Heart right ventricle (tissue), 16 donors: ENCODE measurements at regions not wholly inside any gene's neighbourhood (a gene's known extent, or its start where the extent isn't known, plus 50 kb on each side); places are given as distances from the start of the nearest gene placed in this dataset.

ENCODE experiments used
- ATAC-seq, 8 donors: fragments of 200-7000 bp; cut with Tn5 transposase; one replicate each; pipeline ENCODE4 v1.9.1; 2020; ENCODE audit warnings: mild to moderate bottlenecking in 8 of 8, moderate library complexity in 8 of 8, moderate number of reproducible peaks in 1 of 8
- DNase-seq, 2 donors: peaks; one replicate each; pipeline ENCODE4 v3.0.0-alpha.2; 2020
- H3K27ac ChIP-seq, 10 donors: fragments of 200-600 bp; sonication (generic) in 2 of 10; one replicate each; pipeline versions ENCODE4 v1.5.0 to v1.8.0; 2020 to 2022; ENCODE audit warnings: mild to moderate bottlenecking in 3 of 10
- H3K27me3 ChIP-seq, 7 donors: fragments of 200-600 bp; one replicate each; pipeline ENCODE4 v1.8.0; 2021 to 2022; ENCODE audit warnings: mild to moderate bottlenecking in 2 of 7
- H3K36me3 ChIP-seq, 9 donors: fragments of 200-600 bp; sonication (generic) in 1 of 9; one replicate each; pipeline versions ENCODE4 v1.5.0 to v1.8.0; 2020 to 2022; ENCODE audit warnings: mild to moderate bottlenecking in 2 of 9
- H3K4me1 ChIP-seq, 9 donors: fragments of 200-600 bp; sonication (generic) in 1 of 9; one replicate each; pipeline versions ENCODE4 v1.5.0 to v1.8.0; 2020 to 2022; ENCODE audit warnings: mild to moderate bottlenecking in 4 of 9
- H3K4me3 ChIP-seq, 10 donors: fragments of 200-600 bp; sonication (generic) in 2 of 10; one replicate each; pipeline versions ENCODE4 v1.5.0 to v1.8.0; 2020 to 2022; ENCODE audit warnings: mild to moderate bottlenecking in 7 of 10, moderate library complexity in 2 of 10
- H3K9me3 ChIP-seq, 11 donors: fragments of 200-600 bp in 10 of 11; sonication (generic) in 2 of 11; one replicate each; pipeline versions ENCODE4 v1.5.0 to v1.8.0; 2013 to 2022; ENCODE audit warnings: mild to moderate bottlenecking in 2 of 11, control low read depth in 1 of 11, moderate library complexity in 1 of 11
- WGBS, 2 donors: extraction: QIAGEN DNeasy Blood & Tissue Kit; methylation state at CpG; one replicate each; pipeline ENCODE4 v1.1.7; 2013; ENCODE audit warnings: inconsistent platforms in 1 of 2; 5-methylcytosine and 5-hydroxymethylcytosine counted together
- intact Hi-C, 10 donors: fragments of 100-400 bp; cut with DNase I; formaldehyde crosslinking; loops; one replicate each; pipeline versions ENCODE4 v1.11.1 to v1.14.2; 2022
- TF ChIP-seq, protein P1 (sequence below), 9 donors: fragments of 200-600 bp; sonication (generic) in 2 of 9; IDR thresholded peaks; one replicate each; pipeline versions ENCODE4 v1.5.0 to v1.8.0; 2021 to 2022; ENCODE audit warnings: antibody characterized with exemption in 9 of 9, mild to moderate bottlenecking in 5 of 9, moderate library complexity in 1 of 9
- donor health status: Arrhythmogenic right ventricular cardiomyopathy.
- donor health status: ischemic (EF 13 %, LVEDD 7.1; RV severe dilation, severe dysfunction).
- donor health status: healthy with polysubstance abuse.
- donor health status: DM: no; HTN: yes; CAD: no.
- donor health status: DM: no; HTN: no; CAD: no.
- donor health status: ischemic (EF 25% LVEDD 6.9; RV normal size, moderate dysfunction).
- donor health status: ischemic (EF 25% LVEDD 5.7; RV mildly dilated, moderate dysfunction).
- donor health status: healthy.
- donor health status: DM: yes; HTN: yes; CAD: no.
- donor health status: Ischemic cardiomyopathy.
- donor health status: ischemic (EF 35%, LVEDD 5.7; RV mildly dilated, moderate dysfunction).
- donor health status: nonischemic (EF 11% LVEDD 7.7; RV severe dilation, severe dysfunction).
- donor health status: DM: yes; HTN: yes; CAD: no.
- donor health status: PGD.
- donor health status: ischemic (EF 29% LVEDD 5.4; RV normal size, mild dysfunction).
- donor health status: nonischemic (EF 23%, LVEDD 6.1; RV moderate dilation, normal function).

DNA sequence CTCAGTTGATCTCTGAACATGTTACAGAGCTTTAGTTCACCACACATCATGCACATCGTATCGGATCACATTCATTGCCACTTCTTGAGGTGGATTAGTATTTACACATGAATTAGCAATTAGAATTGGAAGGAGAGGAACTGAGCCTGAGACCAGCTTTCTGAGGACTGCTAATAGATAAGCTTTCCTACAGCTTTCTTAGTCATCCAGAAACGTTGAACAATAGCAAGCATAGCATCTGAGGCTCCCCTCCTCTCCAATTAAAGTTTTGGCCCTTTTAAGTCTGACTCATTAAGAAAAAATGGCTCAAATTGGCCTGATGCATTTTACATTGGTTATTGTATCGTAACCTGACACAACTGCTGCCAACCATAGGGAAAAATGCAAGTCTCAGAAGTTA, 1130.4 kb downstream of the CDH8 start:
- TF ChIP-seq, protein P1, sequence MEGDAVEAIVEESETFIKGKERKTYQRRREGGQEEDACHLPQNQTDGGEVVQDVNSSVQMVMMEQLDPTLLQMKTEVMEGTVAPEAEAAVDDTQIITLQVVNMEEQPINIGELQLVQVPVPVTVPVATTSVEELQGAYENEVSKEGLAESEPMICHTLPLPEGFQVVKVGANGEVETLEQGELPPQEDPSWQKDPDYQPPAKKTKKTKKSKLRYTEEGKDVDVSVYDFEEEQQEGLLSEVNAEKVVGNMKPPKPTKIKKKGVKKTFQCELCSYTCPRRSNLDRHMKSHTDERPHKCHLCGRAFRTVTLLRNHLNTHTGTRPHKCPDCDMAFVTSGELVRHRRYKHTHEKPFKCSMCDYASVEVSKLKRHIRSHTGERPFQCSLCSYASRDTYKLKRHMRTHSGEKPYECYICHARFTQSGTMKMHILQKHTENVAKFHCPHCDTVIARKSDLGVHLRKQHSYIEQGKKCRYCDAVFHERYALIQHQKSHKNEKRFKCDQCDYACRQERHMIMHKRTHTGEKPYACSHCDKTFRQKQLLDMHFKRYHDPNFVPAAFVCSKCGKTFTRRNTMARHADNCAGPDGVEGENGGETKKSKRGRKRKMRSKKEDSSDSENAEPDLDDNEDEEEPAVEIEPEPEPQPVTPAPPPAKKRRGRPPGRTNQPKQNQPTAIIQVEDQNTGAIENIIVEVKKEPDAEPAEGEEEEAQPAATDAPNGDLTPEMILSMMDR (IDR thresholded peaks at IDR 0.05), result no peak
- no peaks in the 10 kb centered on the region for H3K36me3 ChIP-seq
- H3K9me3 ChIP-seq, result no peaks in the 10 kb centered on the region
- ATAC-seq (no peak), DNase-seq (no peak)
- no peaks in the 10 kb centered on the region for H3K27me3 ChIP-seq
- H3K4me3 ChIP-seq, result no peak overlapping the region
- intact Hi-C loops, result no loop called here
- no peaks in the 10 kb centered on the region for H3K4me1 ChIP-seq
- 45 to 59% methylated on average over 4 of the region's 4 CpGs for WGBS, 2 donors
- no peak overlapping the region for H3K27ac ChIP-seq

DNA sequence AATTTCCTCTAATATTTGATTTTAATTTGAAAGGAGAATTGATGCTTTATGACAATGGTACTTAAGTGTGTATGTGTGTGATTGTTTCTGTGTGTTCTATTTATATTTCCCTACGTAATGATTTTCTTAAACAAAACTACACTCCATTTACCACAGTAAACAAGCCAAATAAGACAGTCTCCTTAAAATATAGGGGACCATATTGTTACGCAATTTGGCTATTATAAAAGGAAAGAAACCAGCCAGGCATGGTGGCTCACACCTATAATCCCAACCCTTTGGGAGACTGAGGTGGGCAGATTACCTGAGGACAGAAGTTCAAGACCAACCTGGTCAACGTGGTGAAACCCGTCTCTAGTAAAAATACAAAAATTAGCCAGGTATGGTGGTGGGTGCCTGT, 1134.1 kb downstream of the CDH8 start:
- H3K27ac ChIP-seq, result no peak overlapping the region
- TF ChIP-seq, protein P1 (IDR thresholded peaks at IDR 0.05), result no peak
- no peaks in the 10 kb centered on the region for H3K27me3 ChIP-seq
- ATAC-seq (no peak), DNase-seq (no peak)
- no peak overlapping the region for H3K4me3 ChIP-seq
- H3K4me1 ChIP-seq, result no peaks in the 10 kb centered on the region
- peaks cover 0 to 24% (median 4%) of the 10 kb centered on the region in 11 donors for H3K9me3 ChIP-seq
- intact Hi-C loops, result no loop called here
- 90 to 92% methylated on average over 4 of the region's 4 CpGs for WGBS, 2 donors
- no peaks in the 10 kb centered on the region for H3K36me3 ChIP-seq

DNA sequence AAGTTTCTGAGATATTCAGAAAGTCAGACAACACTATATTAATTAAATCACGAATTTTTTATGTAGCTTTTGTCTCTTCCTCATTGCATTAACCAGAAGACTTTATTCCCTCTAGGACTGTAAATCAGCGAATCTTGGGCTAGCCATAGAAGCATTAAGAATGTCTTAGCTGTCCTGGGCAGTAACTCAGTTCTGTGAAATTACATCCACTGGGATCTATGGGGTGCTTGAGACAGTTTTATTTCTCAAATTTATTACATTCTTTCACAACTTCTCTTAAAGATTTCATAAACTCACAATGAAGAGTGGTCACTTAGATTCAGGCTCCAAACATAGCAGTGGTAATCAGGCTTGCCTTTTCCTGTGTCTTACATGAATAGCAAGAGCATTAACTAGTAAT, 1153.4 kb downstream of the CDH8 start:
- Histone ChIP-seq H3K27ac (no peak overlapping the region), H3K4me3 (no peak overlapping the region), H3K4me1 (no peaks in the 10 kb centered on the region), H3K9me3 (peaks cover 0 to 12% (median 0%) of the 10 kb centered on the region in 11 donors), H3K36me3 (no peaks in the 10 kb centered on the region), H3K27me3 (no peaks in the 10 kb centered on the region)
- 50 to 73% methylated on average over 2 of the region's 2 CpGs for WGBS, 2 donors
- intact Hi-C loops, result no loop called here
- ATAC-seq, result no peak
- TF ChIP-seq, protein P1 (IDR thresholded peaks at IDR 0.05), result no peak
- no peak for DNase-seq

DNA sequence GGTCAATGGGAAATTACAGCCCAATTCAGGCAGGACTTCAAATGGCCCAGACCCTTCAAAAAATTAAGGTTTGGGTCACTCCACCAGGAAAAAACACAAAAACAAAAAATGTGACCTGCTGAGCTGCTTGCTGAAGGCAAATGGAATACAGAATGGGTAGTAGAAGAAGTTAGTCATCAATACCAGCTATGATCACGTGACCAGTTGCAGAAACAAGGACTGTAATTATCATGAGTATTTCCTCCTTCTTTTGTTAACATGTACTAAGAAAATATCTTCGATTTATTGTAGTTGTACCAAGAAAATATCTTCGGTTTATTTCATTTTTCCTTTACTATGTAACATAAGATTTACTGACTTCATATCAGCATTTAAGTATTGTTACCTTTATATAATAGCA, 1183.6 kb downstream of the CDH8 start:
- DNase-seq (no peak), ATAC-seq (no peak)
- TF ChIP-seq, protein P1 (IDR thresholded peaks at IDR 0.05), result no peak
- peaks cover 0 to 20% (median 0%) of the 10 kb centered on the region in 11 donors for H3K9me3 ChIP-seq
- no peaks in the 10 kb centered on the region for H3K27me3 ChIP-seq
- no peak overlapping the region for H3K27ac ChIP-seq
- H3K4me1 ChIP-seq, result no peaks in the 10 kb centered on the region
- WGBS, 2 donors, result 73 to 84% methylated on average over 3 of the region's 3 CpGs
- intact Hi-C loops, result no loop called here
- no peaks in the 10 kb centered on the region for H3K36me3 ChIP-seq
- H3K4me3 ChIP-seq, result no peak overlapping the region

DNA sequence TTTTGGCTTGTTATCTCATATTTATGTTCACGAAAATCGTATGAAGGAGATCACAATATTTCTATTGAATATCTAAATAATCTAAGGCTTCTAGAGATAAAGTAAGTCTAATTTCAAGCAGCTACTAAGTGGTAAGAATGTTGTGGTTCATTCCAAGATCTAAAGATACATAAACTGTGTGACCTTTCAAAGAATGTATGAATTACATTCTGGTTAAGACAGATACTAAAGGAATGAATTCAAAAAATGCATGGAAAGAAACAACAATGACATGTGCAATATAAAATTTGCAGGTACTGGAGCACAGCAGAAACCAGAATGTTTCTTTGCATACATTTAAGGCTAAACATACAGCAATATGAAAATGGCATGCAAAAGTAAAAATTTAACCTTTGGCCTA, 1214.6 kb downstream of the CDH8 start:
- no peak for DNase-seq
- Histone ChIP-seq H3K4me3 (no peak overlapping the region), H3K27me3 (no peaks in the 10 kb centered on the region), H3K36me3 (no peaks in the 10 kb centered on the region), H3K27ac (no peak overlapping the region), H3K4me1 (peaks cover 0 to under 1% (median 0%) of the 10 kb centered on the region in 9 donors), H3K9me3 (no peaks in the 10 kb centered on the region)
- no peak for ATAC-seq
- TF ChIP-seq, protein P1 (IDR thresholded peaks at IDR 0.05), result no peak
- 81% methylated on average over 2 of the region's 2 CpGs for WGBS, 2 donors
- intact Hi-C loops, result no loop called here
